ENCODE measurements at regions not wholly inside any gene's neighbourhood (a gene's known extent, or its start where the extent isn't known, plus 50 kb on each side); places are given as distances from the start of the nearest gene placed in this dataset.

GRCh38 chr16:86196687-86197391 is 297.9 kb downstream of the IRF8 start:
- Histone ChIP-seq H3K4me3 (replicated peaks; ENCODE audit: insufficient read depth, low read length) (no peak overlapping the region), H3K27ac (replicated peaks) (no peak overlapping the region), H3K27me3 (ENCODE audit: insufficient read depth, poor library complexity, severe bottlenecking) (no peaks in the 10 kb centered on the region)
- no peak for TF ChIP-seq GABPA (IDR thresholded peaks at IDR 0.05; ENCODE audit: low read depth)
- TF ChIP-seq SPI1 (IDR thresholded peaks at IDR 0.05; ENCODE audit: borderline replicate concordance, low read depth) = no peak
- no peak for TF ChIP-seq REST (IDR thresholded peaks at IDR 0.05; ENCODE audit: insufficient replicate concordance, low read depth)
- no peak for TF ChIP-seq POLR2AphosphoS5 (IDR thresholded peaks at IDR 0.05; ENCODE audit: low read depth)
- TF ChIP-seq CTCF (IDR thresholded peaks at IDR 0.05; ENCODE audit: insufficient read depth, low read length) = no peak
- DNase-seq (ENCODE audit: low read depth in 1 of 2, low spot score in 1 of 2) = no peak

GRCh38 chr16:86198206-86199118 is 299.5 kb downstream of the IRF8 start:
- no peak for DNase-seq (ENCODE audit: low read depth in 1 of 2, low spot score in 1 of 2)
- Histone ChIP-seq H3K27ac (replicated peaks) (no peak overlapping the region), H3K27me3 (ENCODE audit: insufficient read depth, poor library complexity, severe bottlenecking) (no peaks in the 10 kb centered on the region), H3K4me3 (replicated peaks; ENCODE audit: insufficient read depth, low read length) (no peak overlapping the region)
- TF ChIP-seq POLR2AphosphoS5 (IDR thresholded peaks at IDR 0.05; ENCODE audit: low read depth) (no peak), SPI1 (IDR thresholded peaks at IDR 0.05; ENCODE audit: borderline replicate concordance, low read depth) (no peak), REST (IDR thresholded peaks at IDR 0.05; ENCODE audit: insufficient replicate concordance, low read depth) (no peak), GABPA (IDR thresholded peaks at IDR 0.05; ENCODE audit: low read depth) (no peak), CTCF (IDR thresholded peaks at IDR 0.05; ENCODE audit: insufficient read depth, low read length) (no peak)

DNA sequence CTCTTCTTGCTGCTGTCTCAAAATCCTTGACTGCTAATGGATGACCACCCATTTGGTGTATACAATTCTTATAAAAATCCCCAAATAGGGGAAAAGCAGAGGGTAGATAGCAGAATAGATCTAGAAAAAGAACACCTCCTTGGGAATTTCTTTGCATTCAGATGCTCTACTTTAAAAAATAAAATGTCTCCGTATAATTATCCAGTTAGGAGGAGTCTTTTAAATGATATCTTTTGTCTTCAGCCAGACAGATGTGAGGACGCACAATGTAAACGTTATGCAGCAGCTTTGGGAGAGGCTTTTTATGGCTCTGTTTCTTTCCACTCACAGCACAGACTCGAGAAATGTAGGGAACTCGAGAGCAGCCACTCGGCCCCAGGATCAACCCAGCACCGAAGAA is 300.2 kb downstream of the IRF8 start:
- H3K27ac ChIP-seq (replicated peaks) = no peak overlapping the region
- no peak for DNase-seq (ENCODE audit: low read depth in 1 of 2, low spot score in 1 of 2)
- TF ChIP-seq CTCF (IDR thresholded peaks at IDR 0.05; ENCODE audit: insufficient read depth, low read length) (no peak), SPI1 (IDR thresholded peaks at IDR 0.05; ENCODE audit: borderline replicate concordance, low read depth) (no peak), GABPA (IDR thresholded peaks at IDR 0.05; ENCODE audit: low read depth) (no peak)
- no peaks in the 10 kb centered on the region for H3K27me3 ChIP-seq (ENCODE audit: insufficient read depth, poor library complexity, severe bottlenecking)
- H3K4me3 ChIP-seq (replicated peaks; ENCODE audit: insufficient read depth, low read length) = no peak overlapping the region

All from HL-60 (cell line).